Lower leg skin (tissue), 3 donors: ENCODE measurements at regions not wholly inside any gene's neighbourhood (a gene's known extent, or its start where the extent isn't known, plus 50 kb on each side); places are given as distances from the start of the nearest gene placed in this dataset.

Experiments
- POLR2A ChIP-seq, 2 donors: fragments of 450-650 bp; IDR thresholded peaks; one replicate each; pipeline ENCODE4 v1.6.1; 2016 to 2017; ENCODE audit warnings: antibody characterized with exemption in 2 of 2, mild to moderate bottlenecking in 1 of 2, moderate library complexity in 1 of 2
- TF ChIP-seq, protein P1 (sequence below), 3 donors: fragments of 450-650 bp; IDR thresholded peaks; one replicate each; pipeline ENCODE4 v1.5.1; 2016; ENCODE audit warnings: antibody characterized with exemption in 3 of 3, mild to moderate bottlenecking in 3 of 3, moderate library complexity in 2 of 3

DNA sequence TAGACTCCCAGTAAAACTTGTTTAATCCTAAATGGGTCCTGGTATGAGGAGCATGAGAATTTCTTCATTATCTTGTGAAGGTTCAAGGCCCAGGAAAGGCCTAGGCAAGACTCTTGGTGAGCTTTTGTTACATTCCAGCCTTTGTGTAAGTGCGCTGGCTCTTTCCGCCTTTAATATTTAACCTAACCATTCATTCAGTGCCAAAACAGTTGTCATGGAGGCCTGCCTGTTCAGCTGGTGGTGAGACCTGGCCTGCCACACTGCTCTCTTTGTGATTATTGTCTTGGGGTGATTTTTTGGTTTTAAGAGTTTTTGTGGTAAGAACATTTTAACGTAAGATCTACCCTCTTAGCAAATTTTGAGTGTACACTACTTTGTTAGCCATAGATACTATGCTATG is 127.5 kb upstream of the WWC1 start:
- TF ChIP-seq, protein P1, sequence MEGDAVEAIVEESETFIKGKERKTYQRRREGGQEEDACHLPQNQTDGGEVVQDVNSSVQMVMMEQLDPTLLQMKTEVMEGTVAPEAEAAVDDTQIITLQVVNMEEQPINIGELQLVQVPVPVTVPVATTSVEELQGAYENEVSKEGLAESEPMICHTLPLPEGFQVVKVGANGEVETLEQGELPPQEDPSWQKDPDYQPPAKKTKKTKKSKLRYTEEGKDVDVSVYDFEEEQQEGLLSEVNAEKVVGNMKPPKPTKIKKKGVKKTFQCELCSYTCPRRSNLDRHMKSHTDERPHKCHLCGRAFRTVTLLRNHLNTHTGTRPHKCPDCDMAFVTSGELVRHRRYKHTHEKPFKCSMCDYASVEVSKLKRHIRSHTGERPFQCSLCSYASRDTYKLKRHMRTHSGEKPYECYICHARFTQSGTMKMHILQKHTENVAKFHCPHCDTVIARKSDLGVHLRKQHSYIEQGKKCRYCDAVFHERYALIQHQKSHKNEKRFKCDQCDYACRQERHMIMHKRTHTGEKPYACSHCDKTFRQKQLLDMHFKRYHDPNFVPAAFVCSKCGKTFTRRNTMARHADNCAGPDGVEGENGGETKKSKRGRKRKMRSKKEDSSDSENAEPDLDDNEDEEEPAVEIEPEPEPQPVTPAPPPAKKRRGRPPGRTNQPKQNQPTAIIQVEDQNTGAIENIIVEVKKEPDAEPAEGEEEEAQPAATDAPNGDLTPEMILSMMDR (IDR thresholded peaks at IDR 0.05) = no peak
- TF ChIP-seq POLR2A (IDR thresholded peaks at IDR 0.05) = no peak
